CD4-positive, alpha-beta T cell treated with Interleukin-17A for 1 hour (primary cell): ENCODE measurements at regions not wholly inside any gene's neighbourhood (a gene's known extent, or its start where the extent isn't known, plus 50 kb on each side); places are given as distances from the start of the nearest gene placed in this dataset.
"Not testable (repeated sequence)": the region's sequence is repeated elsewhere in the genome, so short reads cannot be mapped to it uniquely, and the experiment has no call there.

Experiments used
- DNase-seq: peaks from one replicate; pipeline ENCODE4 v3.0.0-alpha.2; 2020

GRCh38 chr7:6882321-6882721 lies 56.2 kb upstream of the CCZ1B start:
- not testable (repeated sequence) for DNase-seq

- not testable (repeated sequence) for DNase-seq
Measured at GRCh38 chr7:6883756-6884155, 57.7 kb upstream of the CCZ1B start.

GRCh38 chr7:6886198-6886597 lies 60.1 kb upstream of the CCZ1B start:
- DNase-seq: no peak

- not testable (repeated sequence) for DNase-seq
Measured at GRCh38 chr7:6888267-6889045, 62.4 kb upstream of the CCZ1B start.

- no peak for DNase-seq
Measured at GRCh38 chr7:6889252-6889812, 63.3 kb upstream of the CCZ1B start.

GRCh38 chr7:6902097-6902518 lies 76.0 kb upstream of the CCZ1B start:
- not testable (repeated sequence) for DNase-seq

GRCh38 chr7:6903289-6903688 lies 77.2 kb upstream of the CCZ1B start:
- not testable (repeated sequence) for DNase-seq

- not testable (repeated sequence) for DNase-seq
Measured at GRCh38 chr7:6903792-6904191, 77.7 kb upstream of the CCZ1B start.

GRCh38 chr7:6917258-6917657 lies 91.2 kb upstream of the CCZ1B start:
- no peak for DNase-seq

GRCh38 chr7:6919169-6919568 lies 93.1 kb upstream of the CCZ1B start:
- not testable (repeated sequence) for DNase-seq

- DNase-seq: not testable (repeated sequence)
Measured at GRCh38 chr7:6924523-6924922, 98.4 kb upstream of the CCZ1B start.

- DNase-seq: not testable (repeated sequence)
Measured at GRCh38 chr7:6926193-6927174, 100.4 kb upstream of the CCZ1B start.

- DNase-seq: not testable (repeated sequence)
Measured at GRCh38 chr7:6927643-6928042, 101.6 kb upstream of the CCZ1B start.

- DNase-seq: not testable (repeated sequence)
Measured at GRCh38 chr7:6929588-6929987, 103.5 kb upstream of the CCZ1B start.

GRCh38 chr7:6930081-6930635 lies 104.1 kb upstream of the CCZ1B start:
- DNase-seq: not testable (repeated sequence)

- DNase-seq: peak; percentile 46
Measured at GRCh38 chr7:6930787-6931186, 104.7 kb upstream of the CCZ1B start.

GRCh38 chr7:6931456-6931855 lies 105.4 kb upstream of the CCZ1B start:
- not testable (repeated sequence) for DNase-seq

GRCh38 chr7:6933954-6934632 lies 108.0 kb upstream of the CCZ1B start:
- DNase-seq: not testable (repeated sequence)

GRCh38 chr7:6934981-6935380 lies 108.9 kb upstream of the CCZ1B start:
- no peak for DNase-seq

GRCh38 chr7:6936626-6937025 lies 110.6 kb upstream of the CCZ1B start:
- DNase-seq: not testable (repeated sequence)

GRCh38 chr7:6937746-6938145 lies 111.7 kb upstream of the CCZ1B start:
- DNase-seq: not testable (repeated sequence)

- DNase-seq: peak; percentile 21
Measured at GRCh38 chr7:6938284-6938683, 112.2 kb upstream of the CCZ1B start.
